Skeletal muscle tissue (tissue), 3 donors: ENCODE measurements at regions not wholly inside any gene's neighbourhood (a gene's known extent, or its start where the extent isn't known, plus 50 kb on each side); places are given as distances from the start of the nearest gene placed in this dataset.
"Not testable (repeated sequence)": the region's sequence is repeated elsewhere in the genome, so short reads cannot be mapped to it uniquely, and the experiment has no call there.

ENCODE experiments used
- H3K27ac ChIP-seq: one replicate; pipeline ENCODE4 v1.7.0; 2013; ENCODE audit warnings: mild to moderate bottlenecking, low read depth, low read length, inconsistent platforms
- H3K27me3 ChIP-seq, 3 donors: one replicate each; pipeline ENCODE4 v1.7.0; 2013; ENCODE audit warnings: low read length in 3 of 3; ENCODE audit not compliant: control insufficient read depth in 3 of 3, insufficient read depth in 3 of 3
- H3K36me3 ChIP-seq, 3 donors: one replicate each; pipeline ENCODE4 v1.7.0; 2013; ENCODE audit warnings: low read length in 3 of 3; ENCODE audit not compliant: control insufficient read depth in 3 of 3, insufficient read depth in 3 of 3
- H3K4me1 ChIP-seq, 3 donors: one replicate each; pipeline ENCODE4 v1.7.0; 2013; ENCODE audit warnings: low read length in 3 of 3, mild to moderate bottlenecking in 3 of 3; ENCODE audit not compliant: control insufficient read depth in 3 of 3, insufficient read depth in 3 of 3
- H3K4me3 ChIP-seq, 3 donors: one replicate each; pipeline ENCODE4 v1.7.0; 2013; ENCODE audit warnings: low read length in 3 of 3
- H3K9ac ChIP-seq, 3 donors: one replicate each; pipeline ENCODE4 v1.7.0; 2013; ENCODE audit warnings: low read length in 3 of 3, mild to moderate bottlenecking in 3 of 3, moderate library complexity in 2 of 3, low read depth in 1 of 3
- H3K9me3 ChIP-seq, 3 donors: one replicate each; pipeline ENCODE4 v1.7.0; 2013; ENCODE audit warnings: low read length in 3 of 3; ENCODE audit not compliant: control insufficient read depth in 3 of 3
- donor health status: Osteomylitis.

DNA sequence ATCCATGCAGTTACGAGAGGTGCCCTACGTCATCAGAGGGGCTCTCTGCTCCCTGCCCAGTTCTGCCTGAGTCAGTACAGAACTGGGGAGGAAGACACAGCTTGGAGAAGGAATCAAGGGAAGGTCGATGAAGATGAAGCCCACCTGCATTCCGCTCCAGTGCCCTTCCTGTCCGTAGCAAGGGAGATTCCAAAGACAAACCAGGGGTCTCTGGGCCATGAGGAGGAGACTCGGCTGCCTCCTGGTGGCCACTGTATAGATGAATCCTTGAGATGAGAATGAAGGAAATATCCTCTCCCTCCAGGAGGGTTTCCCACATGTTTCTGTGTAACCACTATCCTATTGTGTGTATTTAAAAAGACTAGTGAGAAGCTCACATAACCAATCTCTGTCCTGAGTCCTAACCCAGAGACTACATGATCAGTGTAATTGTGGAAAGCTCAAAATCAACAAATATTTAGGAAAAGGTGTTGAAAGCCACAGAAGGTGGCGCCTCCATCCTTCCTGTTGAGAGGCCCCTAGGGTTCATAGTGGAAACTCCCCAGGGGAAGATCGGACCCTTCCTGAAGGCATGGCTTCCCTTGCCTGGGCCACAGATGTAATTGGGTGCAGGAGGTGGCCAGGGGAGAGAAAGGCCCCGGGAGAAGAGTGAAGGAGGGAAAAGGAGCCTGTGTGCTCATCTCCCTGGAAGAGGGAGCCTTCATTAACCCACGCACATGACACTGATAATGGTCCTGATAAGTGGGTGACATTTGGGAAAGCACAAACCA is 67.0 kb upstream of the LYZL2 start:
- not testable (repeated sequence) for H3K4me3 ChIP-seq, H3K9me3 ChIP-seq, H3K9ac ChIP-seq, H3K36me3 ChIP-seq, H3K27ac ChIP-seq, H3K4me1 ChIP-seq
- H3K27me3 ChIP-seq, result peaks cover 0 to 11% (median 10%) of the 10 kb centered on the region in 3 donors

GRCh38 chr10:30695481-30696236 is 66.1 kb upstream of the LYZL2 start:
- peaks cover 0 to 17% (median 17%) of the 10 kb centered on the region in 3 donors for H3K27me3 ChIP-seq
- not testable (repeated sequence) for H3K4me1 ChIP-seq, H3K9ac ChIP-seq, H3K36me3 ChIP-seq, H3K27ac ChIP-seq, H3K9me3 ChIP-seq, H3K4me3 ChIP-seq

GRCh38 chr10:30694518-30695228 is 65.1 kb upstream of the LYZL2 start:
- peaks cover 0 to 18% (median 17%) of the 10 kb centered on the region in 3 donors for H3K27me3 ChIP-seq
- H3K36me3 ChIP-seq, result no peaks in the 10 kb centered on the region
- no peak overlapping the region for H3K9ac ChIP-seq
- peaks cover 0 to 4% (median 0%) of the 10 kb centered on the region in 3 donors for H3K4me1 ChIP-seq
- no peaks in the 10 kb centered on the region for H3K9me3 ChIP-seq
- H3K27ac ChIP-seq, result no peak overlapping the region
- H3K4me3 ChIP-seq, result no peak overlapping the region

- Histone ChIP-seq H3K27me3 (peaks cover 0 to 25% (median 22%) of the 10 kb centered on the region in 3 donors), H3K9me3 (no peaks in the 10 kb centered on the region), H3K4me3 (peak overlapping the region in 2 of 3 donors; percentile 6 to 48), H3K36me3 (no peaks in the 10 kb centered on the region), H3K9ac (peak overlapping the region in 1 of 3 donors; percentile 33), H3K4me1 (peaks cover 0 to 4% (median 0%) of the 10 kb centered on the region in 3 donors), H3K27ac (peak overlapping the region; percentile 65)
Observed at GRCh38 chr10:30691639-30692015, 62.1 kb upstream of the LYZL2 start.

DNA sequence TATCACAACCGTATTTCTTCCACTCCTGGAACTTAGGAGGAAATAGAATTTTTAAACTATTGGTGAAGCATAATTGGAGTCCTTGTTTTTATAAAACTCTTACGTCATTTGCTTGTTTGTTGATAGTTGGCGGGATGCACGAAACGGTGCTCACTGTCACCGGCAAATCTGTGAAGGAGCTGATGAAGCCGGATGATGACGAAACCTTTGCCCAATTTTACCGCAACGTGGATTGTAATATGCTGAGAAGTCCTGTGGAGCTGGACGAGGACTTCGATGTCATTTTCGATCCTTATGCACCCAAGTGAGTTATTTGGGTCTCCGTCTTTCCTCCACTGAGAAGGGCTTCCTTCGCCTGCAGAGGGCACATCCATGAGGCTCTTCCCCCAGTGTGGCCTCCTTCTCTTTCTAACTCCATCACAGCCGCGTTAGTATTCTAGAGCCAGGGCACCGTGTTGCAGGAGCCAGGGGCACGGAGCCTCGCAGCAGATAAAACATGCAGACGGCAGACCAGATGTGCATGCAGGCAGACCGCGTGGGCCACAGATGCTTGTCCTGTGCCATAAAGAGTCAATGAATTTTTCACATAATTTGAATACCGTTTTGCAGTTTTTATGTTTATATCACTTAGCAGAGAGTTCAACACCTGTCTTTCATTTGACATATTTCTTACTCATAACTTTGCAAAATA is 61.5 kb upstream of the LYZL2 start:
- Histone ChIP-seq H3K4me3 (peak overlapping the region in 1 of 3 donors; percentile 48), H3K27me3 (peaks cover 0 to 25% (median 22%) of the 10 kb centered on the region in 3 donors)
- H3K27ac ChIP-seq, H3K36me3 ChIP-seq, H3K4me1 ChIP-seq, H3K9ac ChIP-seq, H3K9me3 ChIP-seq: not testable (repeated sequence)

- no peaks in the 10 kb centered on the region for H3K36me3 ChIP-seq
- no peak overlapping the region for H3K4me3 ChIP-seq
- no peak overlapping the region for H3K27ac ChIP-seq
- peaks cover 0 to 4% (median 0%) of the 10 kb centered on the region in 3 donors for H3K4me1 ChIP-seq
- peaks cover 0 to 25% (median 22%) of the 10 kb centered on the region in 3 donors for H3K27me3 ChIP-seq
- H3K9me3 ChIP-seq, result no peaks in the 10 kb centered on the region
- H3K9ac ChIP-seq, result no peak overlapping the region
Observed at GRCh38 chr10:30688456-30688855, 58.9 kb upstream of the LYZL2 start.

- no peaks in the 10 kb centered on the region for H3K36me3 ChIP-seq
- no peak overlapping the region for H3K9ac ChIP-seq
- no peak overlapping the region for H3K4me3 ChIP-seq
Observed at GRCh38 chr10:30687698-30688213, 58.2 kb upstream of the LYZL2 start.

DNA sequence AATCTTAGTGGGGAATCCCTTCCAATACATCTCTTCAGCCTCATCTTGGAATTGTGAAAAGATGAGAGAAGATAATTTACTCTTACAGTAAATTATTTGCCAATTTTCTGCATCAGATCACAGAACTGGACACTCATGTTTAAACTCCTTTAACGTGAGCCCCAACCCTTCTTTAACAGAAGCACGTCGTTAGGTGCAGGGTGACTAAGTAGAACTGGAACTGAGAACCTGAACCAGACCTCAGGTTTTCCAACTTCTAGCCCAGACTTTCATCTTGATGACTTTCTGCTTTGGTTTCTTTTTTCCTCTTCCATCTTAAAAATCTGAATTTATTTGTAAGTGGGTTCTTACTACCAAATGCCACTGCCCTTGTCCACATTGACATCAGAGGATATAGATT is 57.2 kb upstream of the LYZL2 start:
- Histone ChIP-seq H3K4me3 (no peak overlapping the region), H3K9ac (no peak overlapping the region), H3K36me3 (no peaks in the 10 kb centered on the region), H3K9me3 (no peaks in the 10 kb centered on the region), H3K4me1 (peaks cover 0 to 1% (median 0%) of the 10 kb centered on the region in 3 donors), H3K27me3 (peaks cover 0 to 21% (median 13%) of the 10 kb centered on the region in 3 donors), H3K27ac (no peak overlapping the region)

More at GRCh38 chr10:30687698-30688213, 58.2 kb upstream of the LYZL2 start:
- Histone ChIP-seq H3K4me1 (peaks cover 0 to 4% (median 0%) of the 10 kb centered on the region in 3 donors), H3K27ac (no peak overlapping the region), H3K27me3 (peaks cover 0 to 25% (median 22%) of the 10 kb centered on the region in 3 donors), H3K9me3 (no peaks in the 10 kb centered on the region)

DNA sequence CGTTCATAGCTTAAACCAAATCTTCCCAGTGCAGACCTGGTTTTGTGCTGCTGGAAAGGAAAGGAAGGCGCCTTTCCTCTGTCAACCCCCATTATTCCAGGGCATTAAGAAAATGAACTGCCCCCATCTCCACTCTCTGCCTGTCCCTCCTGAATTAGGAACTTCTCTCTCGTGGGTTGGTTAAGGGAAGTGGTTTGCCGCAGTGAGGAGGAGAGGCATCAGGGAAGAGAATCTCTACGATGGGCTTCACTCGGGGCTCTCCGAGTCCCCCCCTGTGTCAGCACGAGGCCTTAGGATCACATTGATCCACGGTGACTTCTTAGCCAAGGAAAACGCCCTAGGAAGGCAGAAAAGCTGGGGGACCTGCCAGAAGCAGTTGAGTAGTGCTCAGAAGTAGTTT is 53.9 kb upstream of the LYZL2 start:
- H3K27ac ChIP-seq, result no peak overlapping the region
- no peak overlapping the region for H3K4me3 ChIP-seq
- no peaks in the 10 kb centered on the region for H3K36me3 ChIP-seq
- peaks cover 0 to 8% (median 1%) of the 10 kb centered on the region in 3 donors for H3K27me3 ChIP-seq
- H3K9ac ChIP-seq, result no peak overlapping the region
- H3K4me1 ChIP-seq, result no peaks in the 10 kb centered on the region
- H3K9me3 ChIP-seq, result no peaks in the 10 kb centered on the region
